Lower lobe of right lung (tissue), 2 donors: ENCODE measurements at regions not wholly inside any gene's neighbourhood (a gene's known extent, or its start where the extent isn't known, plus 50 kb on each side); places are given as distances from the start of the nearest gene placed in this dataset.
A peak's percentile ranks its signal among the peaks of the same experiment; 100 is the strongest.
"Not testable (repeated sequence)": the region's sequence is repeated elsewhere in the genome, so short reads cannot be mapped to it uniquely, and the experiment has no call there.

Experiments
- ATAC-seq, 2 donors: fragments of 200-7000 bp; cut with Tn5 transposase; one replicate each; pipeline ENCODE4 v1.9.1; 2020 to 2022; ENCODE audit warnings: mild to moderate bottlenecking in 2 of 2, moderate library complexity in 2 of 2
- DNase-seq: peaks from one replicate; pipeline ENCODE4 v3.0.0-alpha.2; 2020
- H3K27ac ChIP-seq: fragments of 200-600 bp; one replicate; pipeline ENCODE4 v1.8.0; 2022
- H3K27me3 ChIP-seq: fragments of 200-600 bp; one replicate; pipeline ENCODE4 v1.8.0; 2022; ENCODE audit warnings: low read depth
- H3K36me3 ChIP-seq: fragments of 200-600 bp; one replicate; pipeline ENCODE4 v1.8.0; 2022; ENCODE audit warnings: mild to moderate bottlenecking
- H3K4me1 ChIP-seq: fragments of 200-600 bp; one replicate; pipeline ENCODE4 v1.8.0; 2022
- H3K4me3 ChIP-seq: fragments of 200-600 bp; one replicate; pipeline ENCODE4 v1.8.0; 2022; ENCODE audit warnings: mild to moderate bottlenecking
- H3K9me3 ChIP-seq: fragments of 200-600 bp; one replicate; pipeline ENCODE4 v1.8.0; 2022
- CTCF ChIP-seq: fragments of 200-600 bp; IDR thresholded peaks from one replicate; pipeline ENCODE4 v1.8.0; 2022; ENCODE audit warnings: antibody characterized with exemption, mild to moderate bottlenecking
- intact Hi-C: fragments of 100-400 bp; cut with DNase I; formaldehyde crosslinking; loops from one replicate; pipeline ENCODE4 v1.11.0; 2022
- donor health status: DM: no; HTN: yes; CAD: no; lungs with severe emphysema.

- ATAC-seq (no peak), DNase-seq (no peak)
- Histone ChIP-seq H3K36me3 (no peaks in the 10 kb centered on the region), H3K27ac (no peak overlapping the region), H3K4me1 (peaks cover 17% of the 10 kb centered on the region), H3K9me3 (no peaks in the 10 kb centered on the region), H3K27me3 (no peaks in the 10 kb centered on the region), H3K4me3 (no peak overlapping the region)
- no peak for TF ChIP-seq CTCF
- intact Hi-C loops = no loop called here
Measured at GRCh38 chr1:10947181-10947580, 65.3 kb upstream of the TARDBP start.

- Histone ChIP-seq H3K27ac (no peak overlapping the region), H3K4me1 (peaks cover 12% of the 10 kb centered on the region), H3K4me3 (no peak overlapping the region), H3K9me3 (no peaks in the 10 kb centered on the region), H3K36me3 (no peaks in the 10 kb centered on the region), H3K27me3 (no peaks in the 10 kb centered on the region)
- intact Hi-C loops = no loop called here
- ATAC-seq (no peak), DNase-seq (no peak)
- TF ChIP-seq CTCF = no peak
Measured at GRCh38 chr1:10947691-10948462, 64.6 kb upstream of the TARDBP start.

- DNase-seq = no peak
Measured at GRCh38 chr1:10948463-10948775, 64.0 kb upstream of the TARDBP start.

GRCh38 chr1:10950316-10951172, 61.9 kb upstream of the TARDBP start:
- H3K9me3 ChIP-seq = no peaks in the 10 kb centered on the region
- ATAC-seq = no peak
- H3K4me1 ChIP-seq = no peaks in the 10 kb centered on the region
- intact Hi-C loops = no loop called here
- H3K36me3 ChIP-seq = no peaks in the 10 kb centered on the region
- TF ChIP-seq CTCF = no peak
- H3K27ac ChIP-seq = no peak overlapping the region
- H3K27me3 ChIP-seq = no peaks in the 10 kb centered on the region
- no peak for DNase-seq
- H3K4me3 ChIP-seq = no peak overlapping the region

More at GRCh38 chr1:10948463-10948775, 64.0 kb upstream of the TARDBP start:
- intact Hi-C loops = no loop called here
- Histone ChIP-seq H3K9me3 (no peaks in the 10 kb centered on the region), H3K36me3 (no peaks in the 10 kb centered on the region), H3K27me3 (no peaks in the 10 kb centered on the region), H3K27ac (no peak overlapping the region), H3K4me3 (no peak overlapping the region), H3K4me1 (peaks cover 12% of the 10 kb centered on the region)
- TF ChIP-seq CTCF = no peak
- ATAC-seq = peak in 1 of 2 donors; percentile 18

GRCh38 chr1:10951298-10951697, 61.2 kb upstream of the TARDBP start:
- ATAC-seq = not testable (repeated sequence)

GRCh38 chr1:10951961-10952360, 60.5 kb upstream of the TARDBP start:
- Histone ChIP-seq H3K4me1 (no peaks in the 10 kb centered on the region), H3K27me3 (no peaks in the 10 kb centered on the region), H3K4me3 (no peak overlapping the region), H3K9me3 (no peaks in the 10 kb centered on the region), H3K36me3 (no peaks in the 10 kb centered on the region), H3K27ac (no peak overlapping the region)
- DNase-seq (no peak), ATAC-seq (no peak)
- no peak for TF ChIP-seq CTCF
- intact Hi-C loops = no loop called here

More at GRCh38 chr1:10951298-10951697, 61.2 kb upstream of the TARDBP start:
- H3K36me3 ChIP-seq, H3K9me3 ChIP-seq, H3K27ac ChIP-seq, H3K4me1 ChIP-seq, DNase-seq, intact Hi-C loops, H3K27me3 ChIP-seq, H3K4me3 ChIP-seq: not testable (repeated sequence)
